ENCODE measurements at regions not wholly inside any gene's neighbourhood (a gene's known extent, or its start where the extent isn't known, plus 50 kb on each side); places are given as distances from the start of the nearest gene placed in this dataset.

DNA sequence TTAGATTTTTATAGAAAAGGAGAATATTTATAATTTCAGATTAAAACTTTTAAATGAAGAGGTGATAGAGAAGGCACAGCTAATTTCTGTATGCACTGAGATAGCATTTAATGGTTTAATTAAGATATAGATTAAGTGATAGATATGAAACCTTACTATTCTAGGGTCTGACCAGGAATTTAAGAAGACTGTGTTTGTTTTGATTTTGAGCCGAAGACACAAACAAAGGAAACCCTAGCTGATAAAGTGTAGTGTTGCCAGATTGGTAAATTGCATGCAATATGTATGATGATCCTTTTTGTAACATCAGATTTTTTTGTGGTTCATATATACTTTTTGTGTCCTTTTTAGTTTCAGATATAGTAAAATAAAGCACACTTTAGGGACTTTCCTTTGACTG lies 141.8 kb downstream of the ZPLD1 start:
- no peak overlapping the region for H3K27ac Mint-ChIP-seq (ENCODE audit: unreplicated experiment)
- peaks cover 7% of the 10 kb centered on the region for H3K27me3 Mint-ChIP-seq (ENCODE audit: unreplicated experiment)
- H3K4me3 Mint-ChIP-seq (ENCODE audit: unreplicated experiment): no peak overlapping the region
- no peaks in the 10 kb centered on the region for H3K4me1 Mint-ChIP-seq (ENCODE audit: unreplicated experiment)
- H3K9me3 Mint-ChIP-seq (ENCODE audit: unreplicated experiment): no peaks in the 10 kb centered on the region
- H3K36me3 Mint-ChIP-seq (ENCODE audit: unreplicated experiment): no peaks in the 10 kb centered on the region
- DNase-seq (ENCODE audit: extremely low spot score, unreplicated experiment): no peak
- TF ChIP-seq, protein P1, sequence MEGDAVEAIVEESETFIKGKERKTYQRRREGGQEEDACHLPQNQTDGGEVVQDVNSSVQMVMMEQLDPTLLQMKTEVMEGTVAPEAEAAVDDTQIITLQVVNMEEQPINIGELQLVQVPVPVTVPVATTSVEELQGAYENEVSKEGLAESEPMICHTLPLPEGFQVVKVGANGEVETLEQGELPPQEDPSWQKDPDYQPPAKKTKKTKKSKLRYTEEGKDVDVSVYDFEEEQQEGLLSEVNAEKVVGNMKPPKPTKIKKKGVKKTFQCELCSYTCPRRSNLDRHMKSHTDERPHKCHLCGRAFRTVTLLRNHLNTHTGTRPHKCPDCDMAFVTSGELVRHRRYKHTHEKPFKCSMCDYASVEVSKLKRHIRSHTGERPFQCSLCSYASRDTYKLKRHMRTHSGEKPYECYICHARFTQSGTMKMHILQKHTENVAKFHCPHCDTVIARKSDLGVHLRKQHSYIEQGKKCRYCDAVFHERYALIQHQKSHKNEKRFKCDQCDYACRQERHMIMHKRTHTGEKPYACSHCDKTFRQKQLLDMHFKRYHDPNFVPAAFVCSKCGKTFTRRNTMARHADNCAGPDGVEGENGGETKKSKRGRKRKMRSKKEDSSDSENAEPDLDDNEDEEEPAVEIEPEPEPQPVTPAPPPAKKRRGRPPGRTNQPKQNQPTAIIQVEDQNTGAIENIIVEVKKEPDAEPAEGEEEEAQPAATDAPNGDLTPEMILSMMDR (IDR thresholded peaks at IDR 0.05): no peak

DNA sequence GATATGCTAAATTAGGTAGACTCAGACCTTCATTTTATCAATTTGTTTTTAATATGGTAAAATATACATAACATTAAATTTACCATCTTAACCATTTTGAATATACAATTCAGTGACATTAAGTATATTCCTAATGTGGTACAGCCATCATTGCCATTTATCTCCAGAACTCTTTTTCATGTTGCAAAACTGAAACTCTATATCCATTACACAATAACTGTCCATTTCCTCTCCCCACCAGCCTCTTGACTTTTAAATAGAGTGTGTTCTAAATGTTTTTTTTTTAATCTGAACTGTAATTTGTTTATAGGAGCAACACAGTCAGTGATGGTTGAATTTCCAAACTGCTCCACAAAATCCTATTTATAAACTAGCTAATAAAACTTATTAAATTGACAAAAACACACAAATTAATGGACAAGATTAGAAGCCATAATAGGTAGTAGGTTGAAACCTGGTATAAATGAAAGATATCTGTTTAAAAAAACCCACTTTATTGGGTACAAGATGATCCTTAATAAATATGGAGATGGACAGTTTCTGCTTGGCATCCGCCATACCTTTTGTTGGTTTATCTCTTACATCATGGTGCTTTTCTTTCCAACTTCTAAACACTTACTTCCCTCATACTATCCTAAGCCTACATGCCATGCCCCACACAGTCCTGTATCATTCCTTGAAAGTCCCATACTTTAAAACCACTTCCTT lies 142.4 kb downstream of the ZPLD1 start:
- H3K27ac Mint-ChIP-seq (ENCODE audit: unreplicated experiment): no peak overlapping the region
- peaks cover 9% of the 10 kb centered on the region for H3K27me3 Mint-ChIP-seq (ENCODE audit: unreplicated experiment)
- no peaks in the 10 kb centered on the region for H3K9me3 Mint-ChIP-seq (ENCODE audit: unreplicated experiment)
- no peak for DNase-seq (ENCODE audit: extremely low spot score, unreplicated experiment)
- H3K36me3 Mint-ChIP-seq (ENCODE audit: unreplicated experiment): no peaks in the 10 kb centered on the region
- H3K4me3 Mint-ChIP-seq (ENCODE audit: unreplicated experiment): no peak overlapping the region
- H3K4me1 Mint-ChIP-seq (ENCODE audit: unreplicated experiment): no peaks in the 10 kb centered on the region
- TF ChIP-seq, protein P1 (IDR thresholded peaks at IDR 0.05): no peak

DNA sequence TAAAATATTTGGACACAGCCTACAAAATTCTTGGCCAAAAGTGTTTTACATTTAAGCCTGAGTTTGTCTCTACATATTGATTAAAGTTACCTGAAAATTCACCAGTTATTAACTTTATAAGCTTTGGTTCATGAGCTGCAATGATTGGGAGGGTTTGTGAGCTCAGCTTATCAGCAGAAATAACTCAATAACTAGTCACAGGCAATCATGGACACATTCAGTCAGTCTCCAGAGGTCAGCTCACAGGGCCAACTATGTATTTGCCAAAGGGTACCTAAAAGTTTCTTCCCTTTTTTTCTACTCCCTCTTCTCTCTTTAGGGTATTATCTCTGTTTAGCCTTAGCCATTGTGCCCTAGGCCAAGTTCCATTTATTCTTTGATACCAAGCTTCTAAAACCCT lies 145.9 kb downstream of the ZPLD1 start:
- H3K27ac Mint-ChIP-seq (ENCODE audit: unreplicated experiment): no peak overlapping the region
- TF ChIP-seq, protein P1 (IDR thresholded peaks at IDR 0.05): no peak
- no peak for DNase-seq (ENCODE audit: extremely low spot score, unreplicated experiment)
- H3K27me3 Mint-ChIP-seq (ENCODE audit: unreplicated experiment): peaks cover 6% of the 10 kb centered on the region
- no peaks in the 10 kb centered on the region for H3K36me3 Mint-ChIP-seq (ENCODE audit: unreplicated experiment)
- H3K9me3 Mint-ChIP-seq (ENCODE audit: unreplicated experiment): no peaks in the 10 kb centered on the region
- no peak overlapping the region for H3K4me3 Mint-ChIP-seq (ENCODE audit: unreplicated experiment)
- no peaks in the 10 kb centered on the region for H3K4me1 Mint-ChIP-seq (ENCODE audit: unreplicated experiment)

DNA sequence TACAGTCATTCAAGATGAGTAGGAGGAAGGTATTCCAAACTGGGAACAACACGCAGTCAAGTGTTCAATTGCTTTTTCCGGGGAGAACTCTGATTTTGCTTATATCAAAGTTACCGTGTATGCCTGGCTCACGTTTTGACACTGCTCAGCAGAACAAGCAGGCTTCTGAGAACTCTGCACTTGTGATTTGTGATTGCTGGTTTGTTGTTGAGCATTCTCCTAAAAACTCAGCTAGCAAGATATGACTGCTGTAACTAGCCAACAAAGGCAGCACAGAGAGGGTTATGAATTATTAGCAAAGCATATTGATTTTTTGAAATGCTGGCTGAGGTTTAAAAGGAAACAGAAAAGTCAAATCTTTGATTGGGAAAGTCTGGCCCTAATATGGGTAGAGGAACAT lies 151.7 kb downstream of the ZPLD1 start:
- Mint-ChIP-seq H3K4me1 (ENCODE audit: unreplicated experiment) (no peaks in the 10 kb centered on the region), H3K27me3 (ENCODE audit: unreplicated experiment) (peaks cover 10% of the 10 kb centered on the region), H3K9me3 (ENCODE audit: unreplicated experiment) (no peaks in the 10 kb centered on the region), H3K4me3 (ENCODE audit: unreplicated experiment) (no peak overlapping the region), H3K27ac (ENCODE audit: unreplicated experiment) (no peak overlapping the region), H3K36me3 (ENCODE audit: unreplicated experiment) (no peaks in the 10 kb centered on the region)
- TF ChIP-seq, protein P1 (IDR thresholded peaks at IDR 0.05): no peak
- no peak for DNase-seq (ENCODE audit: extremely low spot score, unreplicated experiment)

DNA sequence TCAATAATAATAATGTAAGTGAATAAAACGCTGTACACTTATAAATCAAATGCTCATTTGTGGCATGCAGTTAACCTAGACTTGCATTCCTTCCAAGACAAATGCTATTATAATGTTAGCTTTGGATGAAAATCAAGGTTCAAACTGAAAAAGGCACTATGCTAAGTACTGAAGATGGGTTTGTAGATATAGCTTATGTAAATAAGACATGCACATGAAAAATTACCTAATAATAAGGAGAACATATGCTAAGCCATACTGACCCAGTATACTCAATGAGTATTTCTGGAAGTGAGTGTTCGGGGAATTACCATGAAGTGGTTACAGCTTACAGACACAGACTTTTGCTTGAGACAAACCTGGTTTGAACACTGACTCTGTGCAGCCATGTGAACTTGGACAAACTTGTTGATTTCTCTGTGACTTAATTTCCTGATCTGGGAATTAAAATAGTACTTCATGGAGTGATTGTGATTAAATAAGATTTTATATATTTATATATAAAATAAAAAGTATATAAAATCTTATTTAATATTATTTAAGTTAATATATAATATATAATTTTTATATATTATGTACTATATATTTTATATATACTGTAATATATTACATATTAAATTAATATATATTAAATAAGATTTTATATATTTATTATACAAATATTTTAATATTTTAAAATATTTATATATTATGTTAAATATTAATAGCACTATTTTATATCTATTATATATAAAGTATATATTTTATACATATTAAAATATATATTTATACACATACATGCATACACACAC lies 159.2 kb downstream of the ZPLD1 start:
- Mint-ChIP-seq H3K4me1 (ENCODE audit: unreplicated experiment) (no peaks in the 10 kb centered on the region), H3K9me3 (ENCODE audit: unreplicated experiment) (no peaks in the 10 kb centered on the region), H3K36me3 (ENCODE audit: unreplicated experiment) (no peaks in the 10 kb centered on the region), H3K4me3 (ENCODE audit: unreplicated experiment) (no peak overlapping the region), H3K27ac (ENCODE audit: unreplicated experiment) (no peak overlapping the region), H3K27me3 (ENCODE audit: unreplicated experiment) (peaks cover 2% of the 10 kb centered on the region)
- TF ChIP-seq, protein P1 (IDR thresholded peaks at IDR 0.05): no peak
- DNase-seq (ENCODE audit: extremely low spot score, unreplicated experiment): no peak
